Omental fat pad (tissue), 3 donors: ENCODE measurements at regions not wholly inside any gene's neighbourhood (a gene's known extent, or its start where the extent isn't known, plus 50 kb on each side); places are given as distances from the start of the nearest gene placed in this dataset.
"Not testable (repeated sequence)": the region's sequence is repeated elsewhere in the genome, so short reads cannot be mapped to it uniquely, and the experiment has no call there.

ENCODE experiments used
- ATAC-seq: fragments of 150-250 bp; one replicate; pipeline ENCODE4 v1.9.1; 2016; ENCODE audit warnings: mild to moderate bottlenecking, moderate library complexity; ENCODE audit not compliant: low FRiP score
- DNase-seq: peaks from one replicate; pipeline ENCODE4 v3.0.0-alpha.2; 2019; ENCODE audit warnings: low spot score
- TF ChIP-seq, protein P1 (sequence below), 3 donors: fragments of 450-650 bp; IDR thresholded peaks; one replicate each; pipeline ENCODE4 v1.5.1; 2016 to 2017; ENCODE audit warnings: antibody characterized with exemption in 3 of 3, mild to moderate bottlenecking in 3 of 3, moderate library complexity in 2 of 3

DNA sequence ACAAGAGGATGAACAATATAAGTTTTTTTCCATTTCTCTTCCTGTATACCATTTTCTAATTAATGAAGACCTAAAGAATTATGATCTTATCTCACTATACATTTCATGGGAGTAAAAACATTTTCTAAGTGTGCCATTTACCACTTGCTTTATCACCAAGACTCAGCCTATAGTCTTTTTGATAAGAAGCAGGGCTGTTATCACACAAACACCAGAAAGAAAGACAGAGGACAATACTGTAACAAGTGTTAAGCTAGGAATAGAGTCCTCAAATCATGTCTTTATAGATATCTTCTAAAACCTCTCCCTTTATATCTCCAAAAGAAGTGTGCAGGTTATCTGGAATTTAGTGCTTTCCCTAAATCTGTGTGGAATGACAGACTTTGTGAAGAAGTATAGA, 119.7 kb downstream of the FAM174A start:
- DNase-seq = no peak
- ATAC-seq = no peak
- TF ChIP-seq, protein P1, sequence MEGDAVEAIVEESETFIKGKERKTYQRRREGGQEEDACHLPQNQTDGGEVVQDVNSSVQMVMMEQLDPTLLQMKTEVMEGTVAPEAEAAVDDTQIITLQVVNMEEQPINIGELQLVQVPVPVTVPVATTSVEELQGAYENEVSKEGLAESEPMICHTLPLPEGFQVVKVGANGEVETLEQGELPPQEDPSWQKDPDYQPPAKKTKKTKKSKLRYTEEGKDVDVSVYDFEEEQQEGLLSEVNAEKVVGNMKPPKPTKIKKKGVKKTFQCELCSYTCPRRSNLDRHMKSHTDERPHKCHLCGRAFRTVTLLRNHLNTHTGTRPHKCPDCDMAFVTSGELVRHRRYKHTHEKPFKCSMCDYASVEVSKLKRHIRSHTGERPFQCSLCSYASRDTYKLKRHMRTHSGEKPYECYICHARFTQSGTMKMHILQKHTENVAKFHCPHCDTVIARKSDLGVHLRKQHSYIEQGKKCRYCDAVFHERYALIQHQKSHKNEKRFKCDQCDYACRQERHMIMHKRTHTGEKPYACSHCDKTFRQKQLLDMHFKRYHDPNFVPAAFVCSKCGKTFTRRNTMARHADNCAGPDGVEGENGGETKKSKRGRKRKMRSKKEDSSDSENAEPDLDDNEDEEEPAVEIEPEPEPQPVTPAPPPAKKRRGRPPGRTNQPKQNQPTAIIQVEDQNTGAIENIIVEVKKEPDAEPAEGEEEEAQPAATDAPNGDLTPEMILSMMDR (IDR thresholded peaks at IDR 0.05) = no peak

- ATAC-seq, DNase-seq: not testable (repeated sequence)
Measured at GRCh38 chr5:100656771-100657170, 121.6 kb downstream of the FAM174A start.

DNA sequence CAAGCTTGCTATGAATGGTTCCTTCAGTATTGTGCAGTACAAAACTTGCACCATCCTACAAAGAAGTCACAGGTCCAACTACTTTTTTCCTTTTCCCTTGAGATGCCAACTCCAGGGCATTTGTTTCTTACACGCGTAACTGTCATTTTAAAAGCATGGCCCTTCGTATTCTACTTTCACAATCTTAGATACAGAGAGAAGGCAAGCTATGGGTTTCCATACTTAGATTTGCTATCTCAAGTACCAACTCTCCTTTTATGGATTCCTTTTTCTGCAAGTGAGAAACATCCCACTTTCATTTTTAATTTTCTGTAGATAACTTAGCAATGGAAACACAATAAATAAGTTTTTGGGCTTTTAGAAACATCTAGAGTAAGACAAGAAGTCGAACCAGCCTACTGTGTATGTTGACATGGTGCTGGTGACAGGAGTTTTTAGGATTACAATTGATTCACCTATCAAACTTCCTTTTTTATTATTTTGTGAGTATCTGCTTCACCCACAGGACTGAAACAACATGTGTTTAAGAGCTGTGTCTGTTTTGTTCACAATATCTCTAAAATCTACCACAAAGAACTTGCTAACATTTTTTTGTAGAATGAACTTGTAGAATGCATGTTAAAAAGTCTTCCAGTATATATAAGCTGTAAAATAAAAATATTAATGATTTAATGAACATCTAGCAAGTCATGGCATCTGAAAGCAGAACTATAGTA, 124.1 kb downstream of the FAM174A start:
- TF ChIP-seq, protein P1 (IDR thresholded peaks at IDR 0.05) = no peak
- DNase-seq (no peak), ATAC-seq (no peak)

DNA sequence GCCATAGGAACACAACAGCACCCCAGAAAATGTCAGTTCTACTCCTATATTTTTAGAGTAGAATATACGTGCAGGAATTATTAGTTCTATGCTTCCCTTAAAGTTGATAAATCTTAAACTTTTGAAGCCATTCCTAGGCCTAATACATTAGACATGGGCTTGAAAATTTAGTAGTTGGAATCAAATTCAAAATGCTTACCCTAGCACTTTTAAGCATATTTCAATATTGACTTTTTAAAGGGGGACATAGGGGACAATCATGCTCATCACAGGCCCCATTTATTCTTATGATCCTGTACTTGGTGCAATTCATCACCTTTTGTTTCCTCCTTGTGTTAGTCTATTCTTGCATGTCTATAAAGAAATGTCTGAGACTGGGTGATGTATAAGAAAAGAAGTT, 129.0 kb downstream of the FAM174A start:
- TF ChIP-seq, protein P1 (IDR thresholded peaks at IDR 0.05) = no peak
- ATAC-seq (no peak), DNase-seq (no peak)

DNA sequence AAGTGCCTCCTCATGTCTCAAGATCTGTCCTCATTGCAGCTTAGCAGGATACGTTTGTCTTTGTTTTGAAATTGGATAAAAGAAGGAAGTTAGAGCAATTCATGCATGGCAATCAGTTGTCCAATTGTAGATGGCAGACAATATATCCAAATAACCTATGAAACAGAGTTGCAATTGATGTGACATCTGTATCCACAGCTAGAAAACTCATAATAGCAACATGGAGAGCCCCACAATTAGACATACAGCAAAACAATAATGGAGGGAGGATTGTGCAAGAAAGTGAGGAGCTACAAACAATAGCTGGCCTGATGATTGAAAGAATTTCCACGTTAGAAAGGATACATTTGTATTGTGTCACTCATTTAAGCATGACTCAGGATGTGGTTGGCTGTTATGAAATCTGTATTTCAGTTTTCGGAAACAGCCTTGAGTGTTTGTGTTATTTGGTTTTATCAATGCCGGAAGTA, 132.0 kb downstream of the FAM174A start:
- ATAC-seq (no peak), DNase-seq (no peak)
- TF ChIP-seq, protein P1 (IDR thresholded peaks at IDR 0.05) = no peak

DNA sequence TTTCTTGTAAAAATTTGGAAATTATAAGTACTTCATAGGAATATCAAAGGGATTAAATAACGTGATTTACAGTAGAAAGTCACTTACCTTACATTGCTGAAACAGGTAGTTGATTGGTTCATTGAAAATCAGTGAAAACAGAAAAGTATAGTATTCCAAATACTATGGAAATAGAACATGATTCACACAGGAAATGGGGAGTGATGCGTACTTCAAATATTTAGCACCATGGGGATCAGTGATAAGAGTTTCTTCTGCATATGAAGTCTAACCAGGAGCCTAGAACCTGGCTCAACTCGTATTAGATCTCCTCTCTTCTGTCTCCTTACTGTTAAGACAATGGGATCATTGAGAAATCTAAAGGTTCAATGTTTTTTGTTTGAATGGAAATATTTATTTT, 133.3 kb downstream of the FAM174A start:
- DNase-seq (no peak), ATAC-seq (no peak)
- TF ChIP-seq, protein P1 (IDR thresholded peaks at IDR 0.05) = no peak

DNA sequence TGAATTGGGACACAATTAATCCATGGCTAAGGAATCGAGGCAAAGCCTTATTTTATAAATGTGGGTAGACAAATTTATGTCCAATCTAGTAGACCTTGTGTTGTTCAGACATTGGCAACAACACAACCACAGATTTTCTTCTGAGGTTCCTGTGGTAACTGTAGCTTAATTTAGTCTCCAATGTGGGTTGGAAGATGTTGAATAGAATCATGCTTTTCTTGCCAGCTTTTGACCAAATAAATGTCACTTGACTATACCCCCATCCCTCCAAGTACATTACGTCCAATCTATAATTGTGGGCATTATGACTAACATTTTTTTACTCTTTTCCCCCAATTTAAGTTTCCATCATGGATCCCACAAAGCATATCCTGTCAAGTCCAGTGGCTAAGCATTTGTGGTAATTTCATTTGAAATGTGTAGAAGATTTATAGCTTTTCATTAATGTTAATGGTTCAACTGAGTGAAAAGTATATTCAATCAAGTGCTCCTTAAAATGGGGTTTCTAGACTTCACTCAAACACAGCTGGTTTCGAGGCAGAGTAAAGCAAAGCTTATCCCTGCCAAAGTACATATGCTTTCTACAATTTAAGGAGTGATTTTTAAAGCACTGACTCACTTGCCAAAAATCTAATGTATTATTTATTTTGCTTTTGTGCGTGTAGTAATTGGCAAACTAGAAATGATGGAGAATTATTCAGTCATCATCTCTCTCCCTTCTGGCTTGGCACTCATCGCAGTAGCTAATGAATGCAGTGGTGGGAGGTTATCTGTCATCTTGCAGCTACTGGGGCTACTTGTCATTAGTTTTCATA, 141.8 kb downstream of the FAM174A start:
- DNase-seq (no peak), ATAC-seq (no peak)
- TF ChIP-seq, protein P1 (IDR thresholded peaks at IDR 0.05) = no peak
